Mucosa of descending colon (tissue), 3 donors: ENCODE measurements at regions not wholly inside any gene's neighbourhood (a gene's known extent, or its start where the extent isn't known, plus 50 kb on each side); places are given as distances from the start of the nearest gene placed in this dataset.
"Not testable (repeated sequence)": the region's sequence is repeated elsewhere in the genome, so short reads cannot be mapped to it uniquely, and the experiment has no call there.

Experiments
- ATAC-seq: fragments of 200-7000 bp; cut with Tn5 transposase; one replicate; pipeline ENCODE4 v1.9.1; 2020; ENCODE audit warnings: mild to moderate bottlenecking, moderate library complexity
- DNase-seq, 3 donors: peaks; one replicate each; pipeline ENCODE4 v3.0.0-alpha.2; 2020
- H3K36me3 ChIP-seq: fragments of 200-600 bp; one replicate; pipeline ENCODE4 v1.8.0; 2021; ENCODE audit warnings: low read depth, mild to moderate bottlenecking
- H3K4me1 ChIP-seq: fragments of 200-600 bp; one replicate; pipeline ENCODE4 v1.8.0; 2021; ENCODE audit warnings: low read depth, mild to moderate bottlenecking
- H3K4me3 ChIP-seq: fragments of 200-600 bp; one replicate; pipeline ENCODE4 v1.8.0; 2021; ENCODE audit warnings: mild to moderate bottlenecking
- H3K9me3 ChIP-seq: fragments of 200-600 bp; one replicate; pipeline ENCODE4 v1.8.0; 2021; ENCODE audit warnings: mild to moderate bottlenecking
- intact Hi-C, 2 donors: fragments of 100-400 bp; cut with DNase I in 1 of 2; cut with micrococcal nuclease in 1 of 2; formaldehyde crosslinking; loops; one replicate each; pipeline versions ENCODE4 v1.11.0 to v1.11.1; 2022; cut with DNase I, micrococcal nuclease
- TF ChIP-seq, protein P1 (sequence below): fragments of 200-600 bp; IDR thresholded peaks from one replicate; pipeline ENCODE4 v1.8.0; 2022; ENCODE audit warnings: antibody characterized with exemption, mild to moderate bottlenecking
- donor health status: DM: no; HTN: no; CAD: no; lungs with moderate emphysema.
- donor health status: DM: no; HTN: no; CAD: no.
- donor health status: DM: no; HTN: yes; CAD: no.

DNA sequence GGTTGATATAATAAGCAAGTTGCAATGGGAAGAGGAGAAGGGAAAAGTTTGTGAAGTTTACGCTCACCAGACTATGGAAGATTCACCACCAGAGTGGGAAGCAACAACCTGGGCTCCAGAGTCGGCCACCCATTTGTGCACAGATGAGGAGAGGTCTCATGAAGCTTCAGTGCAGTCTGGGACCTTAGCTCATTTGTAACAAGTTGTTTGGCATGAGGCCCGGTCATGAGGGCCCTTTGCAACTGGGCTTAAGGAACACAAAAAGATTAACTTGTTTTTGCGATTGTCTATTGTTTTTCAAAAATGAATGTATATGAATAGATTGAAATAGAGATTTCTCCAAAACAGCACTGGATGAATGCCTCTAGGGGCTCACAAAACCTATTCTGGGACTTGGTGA lies 94.2 kb downstream of the ZNF737 start:
- Histone ChIP-seq H3K9me3 (peaks cover 45% of the 10 kb centered on the region), H3K4me3 (no peak overlapping the region), H3K4me1 (no peaks in the 10 kb centered on the region), H3K36me3 (no peaks in the 10 kb centered on the region)
- DNase-seq, result no peak
- no peak for ATAC-seq
- TF ChIP-seq, protein P1, sequence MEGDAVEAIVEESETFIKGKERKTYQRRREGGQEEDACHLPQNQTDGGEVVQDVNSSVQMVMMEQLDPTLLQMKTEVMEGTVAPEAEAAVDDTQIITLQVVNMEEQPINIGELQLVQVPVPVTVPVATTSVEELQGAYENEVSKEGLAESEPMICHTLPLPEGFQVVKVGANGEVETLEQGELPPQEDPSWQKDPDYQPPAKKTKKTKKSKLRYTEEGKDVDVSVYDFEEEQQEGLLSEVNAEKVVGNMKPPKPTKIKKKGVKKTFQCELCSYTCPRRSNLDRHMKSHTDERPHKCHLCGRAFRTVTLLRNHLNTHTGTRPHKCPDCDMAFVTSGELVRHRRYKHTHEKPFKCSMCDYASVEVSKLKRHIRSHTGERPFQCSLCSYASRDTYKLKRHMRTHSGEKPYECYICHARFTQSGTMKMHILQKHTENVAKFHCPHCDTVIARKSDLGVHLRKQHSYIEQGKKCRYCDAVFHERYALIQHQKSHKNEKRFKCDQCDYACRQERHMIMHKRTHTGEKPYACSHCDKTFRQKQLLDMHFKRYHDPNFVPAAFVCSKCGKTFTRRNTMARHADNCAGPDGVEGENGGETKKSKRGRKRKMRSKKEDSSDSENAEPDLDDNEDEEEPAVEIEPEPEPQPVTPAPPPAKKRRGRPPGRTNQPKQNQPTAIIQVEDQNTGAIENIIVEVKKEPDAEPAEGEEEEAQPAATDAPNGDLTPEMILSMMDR, result no peak
- intact Hi-C loops, result no loop called here

DNA sequence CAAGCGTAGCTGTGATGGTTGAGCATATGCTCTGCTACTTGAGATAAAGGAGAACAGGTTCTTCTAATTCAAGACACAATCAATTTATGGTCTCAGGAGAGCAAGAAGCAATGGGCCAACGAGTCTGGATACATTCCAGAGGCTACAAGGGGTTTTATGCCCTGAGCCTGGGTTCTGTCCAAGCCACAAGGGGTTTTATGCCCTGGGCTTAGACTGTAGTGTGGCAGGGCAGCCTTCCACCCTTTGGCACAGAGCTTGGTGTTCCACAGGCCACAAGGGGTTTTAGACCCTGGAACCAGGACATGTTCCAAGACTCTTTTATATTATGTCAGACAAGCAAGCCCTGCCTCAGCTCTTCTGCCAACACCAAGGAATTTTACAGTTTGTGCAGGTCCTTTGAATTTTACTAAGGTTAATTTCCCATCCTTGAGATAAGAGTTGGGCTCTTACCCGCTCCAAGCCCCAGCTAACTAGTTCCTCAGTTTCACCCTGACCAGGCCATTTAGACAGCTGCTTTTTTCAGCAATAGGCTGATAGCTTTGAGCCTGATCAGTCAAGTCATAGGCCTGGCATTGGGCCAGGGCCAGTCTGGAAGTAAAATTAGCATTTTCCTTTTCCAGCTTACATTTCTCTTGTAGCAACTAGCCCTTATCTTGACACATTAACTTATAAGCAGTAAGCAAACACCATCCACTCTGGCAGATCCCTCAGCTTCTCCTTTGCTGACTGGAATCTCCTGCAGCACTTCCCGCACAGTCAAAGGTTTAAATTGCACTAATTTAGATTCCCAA lies 95.0 kb downstream of the ZNF737 start:
- H3K4me3 ChIP-seq, result no peak overlapping the region
- ATAC-seq, result no peak
- intact Hi-C loops, result no loop called here

GRCh38 chr19:20466638-20466990 lies 99.0 kb downstream of the ZNF737 start:
- DNase-seq, H3K4me3 ChIP-seq, intact Hi-C loops, H3K4me1 ChIP-seq, ATAC-seq, H3K36me3 ChIP-seq: not testable (repeated sequence)
- H3K9me3 ChIP-seq, result peaks cover 25% of the 10 kb centered on the region

More for the DNA sequence above, 95.0 kb downstream of the ZNF737 start:
- Histone ChIP-seq H3K4me1 (no peaks in the 10 kb centered on the region), H3K36me3 (no peaks in the 10 kb centered on the region), H3K9me3 (peaks cover 38% of the 10 kb centered on the region)
- TF ChIP-seq, protein P1, result no peak
- no peak for DNase-seq

DNA sequence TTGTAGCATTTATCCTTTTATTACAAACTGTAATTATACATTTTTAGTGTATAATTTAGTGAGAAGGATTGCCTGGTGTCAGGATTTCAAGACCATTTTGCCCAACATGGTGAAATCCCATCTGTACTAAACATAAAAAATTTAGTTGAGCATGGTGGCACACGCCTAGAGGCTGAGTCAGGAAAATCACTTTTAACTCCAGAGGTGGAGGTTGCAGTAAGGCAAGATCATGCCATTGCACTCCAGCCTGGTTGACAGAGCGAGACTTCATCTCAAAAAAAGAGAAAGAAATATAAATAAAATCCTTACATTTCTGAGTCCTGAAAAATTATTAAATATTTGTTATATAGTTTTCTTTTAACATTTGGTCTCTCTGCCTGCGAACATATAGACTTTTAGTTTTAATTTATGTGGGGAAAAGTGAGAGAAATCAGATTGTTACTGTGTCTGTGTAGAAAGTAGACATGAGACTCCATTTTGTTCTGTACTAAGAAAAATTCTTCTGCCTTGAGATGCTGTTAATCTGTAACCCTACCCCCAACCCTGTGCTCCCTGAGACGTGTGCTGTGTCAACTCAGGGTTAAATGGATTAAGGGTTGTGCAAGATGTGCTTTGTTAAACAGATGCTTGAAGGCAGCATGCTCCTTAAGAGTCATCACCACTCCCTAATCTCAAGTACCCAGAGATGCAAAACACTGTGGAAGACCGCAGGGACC lies 99.5 kb downstream of the ZNF737 start:
- ATAC-seq, H3K36me3 ChIP-seq, H3K4me3 ChIP-seq, DNase-seq, H3K4me1 ChIP-seq, intact Hi-C loops: not testable (repeated sequence)
- peaks cover 24% of the 10 kb centered on the region for H3K9me3 ChIP-seq

GRCh38 chr19:20453425-20453935 lies 112.1 kb downstream of the ZNF737 start:
- no peak overlapping the region for H3K4me3 ChIP-seq
- TF ChIP-seq, protein P1, result no peak
- intact Hi-C loops, result no loop called here
- no peaks in the 10 kb centered on the region for H3K36me3 ChIP-seq
- H3K9me3 ChIP-seq, result peaks cover 21% of the 10 kb centered on the region
- H3K4me1 ChIP-seq, result no peaks in the 10 kb centered on the region
- ATAC-seq (no peak), DNase-seq (no peak)

GRCh38 chr19:20444202-20444885 lies 121.2 kb downstream of the ZNF737 start:
- H3K36me3 ChIP-seq, result no peaks in the 10 kb centered on the region
- DNase-seq (no peak), ATAC-seq (no peak)
- intact Hi-C loops, result no loop called here
- TF ChIP-seq, protein P1, result no peak
- no peak overlapping the region for H3K4me3 ChIP-seq
- H3K9me3 ChIP-seq, result peaks cover 17% of the 10 kb centered on the region
- no peaks in the 10 kb centered on the region for H3K4me1 ChIP-seq

DNA sequence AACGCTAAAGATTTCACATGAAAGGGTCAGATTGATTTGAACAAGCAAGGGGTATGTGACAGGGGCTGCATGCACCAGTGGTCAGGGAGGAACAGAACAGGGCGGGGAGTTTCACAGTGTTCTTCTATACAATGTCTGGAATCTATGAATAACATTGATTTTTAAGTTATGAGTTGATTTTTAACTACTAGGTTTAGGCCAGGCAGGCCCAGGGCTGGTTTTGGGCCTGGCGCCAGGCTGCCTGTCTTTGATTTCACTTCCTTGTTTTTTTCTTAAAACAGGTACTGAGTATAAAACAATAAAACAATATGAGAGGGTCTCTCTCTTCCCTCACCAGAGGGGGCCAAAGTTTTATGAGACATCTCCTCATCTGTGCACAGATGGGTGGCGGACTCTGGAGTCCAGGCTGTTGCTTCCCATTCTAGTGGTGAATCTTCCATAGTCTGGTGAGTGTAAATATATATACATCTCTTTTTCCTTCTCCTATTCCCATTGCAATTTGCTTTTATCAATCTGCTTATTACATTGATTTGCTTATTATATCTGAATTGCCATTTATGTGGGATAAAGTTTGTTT lies 133.2 kb downstream of the ZNF737 start:
- H3K9me3 ChIP-seq, H3K4me3 ChIP-seq, H3K36me3 ChIP-seq, intact Hi-C loops, H3K4me1 ChIP-seq, ATAC-seq: not testable (repeated sequence)
- peak in 1 of 3 donors; percentile 61 for DNase-seq
